GM18507 (cell line): ENCODE measurements at regions not wholly inside any gene's neighbourhood (a gene's known extent, or its start where the extent isn't known, plus 50 kb on each side); places are given as distances from the start of the nearest gene placed in this dataset.

Experiments
- DNase-seq: peaks from one replicate; pipeline ENCODE4 v3.0.0; 2011; ENCODE audit warnings: low read depth; ENCODE audit not compliant: insufficient read length; ENCODE audit errors: extremely low spot score
- FAIRE-seq: peaks from 2 replicates; lab custom pipeline; 2011; peaks lifted over from hg19 to GRCh38; lab: Jason Lieb, UNC

- no peak for FAIRE-seq
- DNase-seq, result no peak
These were observed 52.2 kb downstream of the ADRA2C start for GRCh38 chr4:3818371-3818770.

GRCh38 chr4:3819210-3819919 lies 53.2 kb downstream of the ADRA2C start:
- DNase-seq (no peak), FAIRE-seq (no peak)

GRCh38 chr4:3820016-3820805 lies 54.0 kb downstream of the ADRA2C start:
- FAIRE-seq (no peak), DNase-seq (no peak)

- FAIRE-seq (no peak), DNase-seq (no peak)
These were observed 54.8 kb downstream of the ADRA2C start for GRCh38 chr4:3820806-3821579.

GRCh38 chr4:3821580-3822229 lies 55.5 kb downstream of the ADRA2C start:
- FAIRE-seq, result no peak
- DNase-seq, result no peak

- DNase-seq, result no peak
- FAIRE-seq, result no peak
These were observed 56.2 kb downstream of the ADRA2C start for GRCh38 chr4:3822230-3822947.

- FAIRE-seq (no peak), DNase-seq (no peak)
These were observed 57.5 kb downstream of the ADRA2C start for GRCh38 chr4:3823496-3824341.

GRCh38 chr4:3824521-3825270 lies 58.5 kb downstream of the ADRA2C start:
- DNase-seq (no peak), FAIRE-seq (no peak)

GRCh38 chr4:3825530-3825929 lies 59.3 kb downstream of the ADRA2C start:
- FAIRE-seq, result no peak
- no peak for DNase-seq

GRCh38 chr4:3826247-3827172 lies 60.3 kb downstream of the ADRA2C start:
- DNase-seq, result no peak
- FAIRE-seq, result no peak

GRCh38 chr4:3827616-3828492 lies 61.7 kb downstream of the ADRA2C start:
- DNase-seq (no peak), FAIRE-seq (no peak)

- no peak for DNase-seq
- FAIRE-seq, result no peak
These were observed 62.4 kb downstream of the ADRA2C start for GRCh38 chr4:3828546-3828945.

GRCh38 chr4:3829211-3829955 lies 63.2 kb downstream of the ADRA2C start:
- DNase-seq (no peak), FAIRE-seq (no peak)

- DNase-seq, result no peak
- no peak for FAIRE-seq
These were observed 64.0 kb downstream of the ADRA2C start for GRCh38 chr4:3829956-3830773.
